ENCODE measurements at regions not wholly inside any gene's neighbourhood (a gene's known extent, or its start where the extent isn't known, plus 50 kb on each side); places are given as distances from the start of the nearest gene placed in this dataset.

DNA sequence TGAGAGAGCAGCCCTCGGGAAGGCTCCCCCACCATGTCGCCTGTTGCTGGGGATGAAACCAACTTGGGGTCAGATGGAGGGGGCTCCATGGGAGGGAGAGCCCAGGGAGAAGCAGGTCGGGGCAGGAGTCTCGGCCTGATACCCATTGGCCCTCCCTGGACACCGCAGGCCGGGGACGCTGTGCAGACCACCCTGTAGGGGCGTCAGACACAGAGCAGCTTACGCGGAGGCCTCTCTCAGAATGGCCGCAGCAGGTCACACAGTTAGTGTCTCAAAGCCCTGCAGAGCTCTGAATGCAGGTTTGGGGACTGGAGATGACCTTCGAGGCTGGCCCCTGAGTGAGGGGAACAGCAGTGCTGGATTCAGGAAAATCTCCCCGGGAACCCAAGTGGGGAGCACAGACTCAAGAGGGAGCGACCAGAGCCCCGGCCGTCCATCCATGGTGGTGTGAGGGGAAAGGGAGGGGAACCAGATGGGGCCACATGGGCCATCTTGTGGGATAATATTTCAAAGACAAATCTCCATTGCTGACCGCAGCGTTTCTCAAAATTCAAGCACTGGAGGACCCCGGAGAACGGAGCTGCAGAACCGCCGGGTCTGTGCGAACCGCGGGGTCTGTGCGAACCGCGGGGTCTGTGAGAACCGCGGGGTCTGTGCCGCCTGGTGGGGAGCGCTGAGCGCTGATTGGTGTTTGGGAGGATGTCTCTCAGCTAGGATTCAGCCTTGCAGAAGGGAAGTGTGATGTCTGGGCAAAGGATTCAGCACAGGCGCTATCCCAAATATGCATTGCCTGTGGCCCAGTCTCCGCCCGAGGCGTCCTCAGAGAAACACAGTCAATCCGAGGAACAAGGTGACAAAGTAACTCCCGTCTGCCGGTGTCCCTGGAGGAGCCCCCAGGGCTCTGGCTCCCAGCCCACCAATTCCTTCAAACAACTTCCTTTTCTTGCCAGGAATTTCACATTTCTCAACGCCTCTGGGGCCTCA, 324.4 kb upstream of the RTL1 start:
- Histone ChIP-seq H3K36me3 (ENCODE audit: control insufficient read depth, insufficient read depth, low read length) (no peaks in the 10 kb centered on the region), H3K9ac (ENCODE audit: low read length) (no peak overlapping the region), H3K4me3 (ENCODE audit: low read length) (no peak overlapping the region), H3K27ac (ENCODE audit: low read depth, low read length) (no peak overlapping the region), H3K27me3 (ENCODE audit: control insufficient read depth, insufficient read depth, low read length) (no peaks in the 10 kb centered on the region), H3K4me1 (ENCODE audit: control insufficient read depth, insufficient read depth, low read length) (peaks cover 6% of the 10 kb centered on the region)

DNA sequence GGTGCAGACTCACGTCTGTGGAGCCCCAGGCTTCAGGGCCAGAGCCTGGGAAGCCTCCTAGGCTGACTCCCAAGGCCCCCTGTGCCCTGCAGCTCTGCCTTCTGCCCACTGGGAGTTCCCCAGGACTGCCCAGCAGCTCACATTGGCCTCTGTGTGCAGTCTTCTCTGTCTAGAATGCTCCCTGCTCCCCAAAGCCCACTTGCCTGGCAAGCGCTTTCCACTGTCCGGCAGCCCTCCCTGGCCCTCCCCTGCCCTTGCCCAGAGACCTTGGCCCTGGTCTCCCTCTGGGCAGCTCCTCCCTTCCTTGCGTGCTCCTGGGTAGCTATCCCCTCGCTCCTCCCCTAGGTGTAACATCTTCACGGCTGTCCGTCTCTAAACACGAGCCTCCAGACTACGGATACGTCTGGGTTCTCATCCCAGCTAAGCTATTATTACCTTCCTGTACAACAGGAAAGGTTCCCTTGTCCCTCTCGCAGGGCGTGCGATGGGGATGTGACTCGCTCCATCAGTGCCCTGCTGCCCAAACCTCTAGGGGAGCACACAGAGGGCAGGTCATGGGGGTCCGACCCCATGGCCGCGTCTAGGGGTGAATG, 325.5 kb upstream of the RTL1 start:
- Histone ChIP-seq H3K27ac (ENCODE audit: low read depth, low read length) (no peak overlapping the region), H3K4me1 (ENCODE audit: control insufficient read depth, insufficient read depth, low read length) (peaks cover 10% of the 10 kb centered on the region), H3K4me3 (ENCODE audit: low read length) (no peak overlapping the region), H3K27me3 (ENCODE audit: control insufficient read depth, insufficient read depth, low read length) (no peaks in the 10 kb centered on the region), H3K9ac (ENCODE audit: low read length) (no peak overlapping the region), H3K36me3 (ENCODE audit: control insufficient read depth, insufficient read depth, low read length) (no peaks in the 10 kb centered on the region)

DNA sequence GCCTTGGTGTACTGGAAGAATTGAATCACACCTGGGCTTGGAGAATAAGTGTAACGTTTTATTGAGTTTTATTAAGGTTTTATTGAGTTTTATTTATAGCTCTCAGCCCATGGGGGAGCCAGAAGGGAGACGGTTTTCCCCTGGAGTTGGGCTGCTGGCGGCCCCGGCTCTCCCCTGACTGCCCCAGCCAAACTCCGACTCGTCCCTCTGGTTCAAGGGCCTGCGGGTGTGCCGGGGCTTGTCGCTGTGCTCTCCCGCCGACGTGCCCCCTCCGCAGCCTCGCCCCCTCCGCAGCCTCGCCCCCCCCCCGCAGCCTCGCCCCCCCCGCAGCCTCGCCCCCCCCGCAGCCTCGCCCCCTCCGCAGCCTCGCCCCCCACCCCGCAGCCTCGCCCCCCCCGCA, 326.1 kb upstream of the RTL1 start:
- Histone ChIP-seq H3K9ac (ENCODE audit: low read length) (no peak overlapping the region), H3K27me3 (ENCODE audit: control insufficient read depth, insufficient read depth, low read length) (no peaks in the 10 kb centered on the region), H3K4me3 (ENCODE audit: low read length) (no peak overlapping the region), H3K27ac (ENCODE audit: low read depth, low read length) (no peak overlapping the region), H3K4me1 (ENCODE audit: control insufficient read depth, insufficient read depth, low read length) (peaks cover 10% of the 10 kb centered on the region), H3K36me3 (ENCODE audit: control insufficient read depth, insufficient read depth, low read length) (no peaks in the 10 kb centered on the region)

DNA sequence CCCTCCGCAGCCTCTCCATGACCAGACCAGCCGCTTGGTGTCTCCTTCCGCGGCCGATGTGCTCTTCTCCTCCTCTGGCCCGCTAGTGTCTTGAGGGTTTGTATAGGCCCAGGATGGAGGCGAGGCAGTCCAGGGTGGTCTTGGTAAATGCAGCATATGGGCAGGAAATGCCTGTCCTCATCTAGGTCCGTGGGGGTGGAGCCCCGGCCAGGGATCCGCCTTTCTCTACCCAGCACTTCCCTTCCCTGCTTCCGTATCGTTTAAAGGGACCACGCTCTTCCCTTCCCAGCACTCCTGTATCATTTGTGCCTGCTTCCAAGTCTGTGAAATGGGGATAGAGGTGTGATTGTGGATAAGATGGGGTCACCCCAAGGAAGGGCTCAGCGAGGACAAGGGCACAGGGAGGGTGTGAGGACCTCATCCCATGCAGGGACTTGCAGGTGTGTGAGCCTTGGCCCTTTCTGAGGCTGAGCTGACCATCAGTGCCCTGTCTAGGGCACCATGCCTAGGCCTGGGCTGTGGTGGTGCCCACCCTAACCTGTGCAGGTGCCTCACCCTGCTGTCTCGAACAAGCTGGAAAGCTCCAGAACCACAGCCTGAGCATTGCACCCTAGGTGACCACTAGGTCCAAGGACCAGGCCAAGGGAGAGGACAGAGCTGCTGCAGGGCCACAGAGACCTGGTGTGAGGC, 326.8 kb upstream of the RTL1 start:
- no peak overlapping the region for H3K4me3 ChIP-seq (ENCODE audit: low read length)

DNA sequence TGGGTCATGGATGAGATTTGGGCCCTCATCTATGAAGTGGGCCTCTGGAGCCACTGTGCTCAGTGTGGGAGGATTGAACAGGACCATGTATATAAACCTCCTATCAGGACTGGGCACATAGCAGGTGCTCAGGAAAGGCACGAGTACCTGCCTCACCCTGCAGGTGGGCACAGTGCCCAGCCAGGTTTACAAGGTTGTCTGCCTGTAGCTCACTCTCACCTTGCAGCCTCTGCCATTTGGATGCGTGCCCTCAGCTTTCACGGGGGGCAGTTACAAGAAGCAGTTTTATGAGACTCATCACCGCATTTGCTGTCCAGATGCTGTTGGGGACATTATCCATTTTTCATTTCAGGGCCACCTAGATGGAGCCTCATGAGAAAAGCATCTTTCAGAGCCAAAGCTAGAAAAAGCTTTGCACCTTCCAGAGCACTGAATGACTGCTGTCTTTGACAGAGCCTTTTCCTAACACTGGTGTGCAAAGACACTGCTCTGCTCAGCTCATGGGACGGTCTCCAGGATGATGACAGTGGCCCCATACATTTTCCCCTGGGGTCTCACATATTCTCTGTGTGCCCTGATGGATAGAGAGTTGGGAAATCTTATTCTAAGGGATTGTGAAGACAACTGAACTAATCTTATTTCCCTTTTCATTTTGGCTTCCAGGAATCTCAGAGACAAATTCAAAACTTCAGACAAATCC, 327.5 kb upstream of the RTL1 start:
- H3K27me3 ChIP-seq (ENCODE audit: control insufficient read depth, insufficient read depth, low read length) = no peaks in the 10 kb centered on the region
- no peaks in the 10 kb centered on the region for H3K36me3 ChIP-seq (ENCODE audit: control insufficient read depth, insufficient read depth, low read length)
- H3K4me1 ChIP-seq (ENCODE audit: control insufficient read depth, insufficient read depth, low read length) = peaks cover 10% of the 10 kb centered on the region
- H3K9ac ChIP-seq (ENCODE audit: low read length) = no peak overlapping the region
- no peak overlapping the region for H3K27ac ChIP-seq (ENCODE audit: low read depth, low read length)
- no peak overlapping the region for H3K4me3 ChIP-seq (ENCODE audit: low read length)

More for the DNA sequence above, 326.8 kb upstream of the RTL1 start:
- Histone ChIP-seq H3K27ac (ENCODE audit: low read depth, low read length) (no peak overlapping the region), H3K4me1 (ENCODE audit: control insufficient read depth, insufficient read depth, low read length) (peaks cover 10% of the 10 kb centered on the region), H3K36me3 (ENCODE audit: control insufficient read depth, insufficient read depth, low read length) (no peaks in the 10 kb centered on the region), H3K27me3 (ENCODE audit: control insufficient read depth, insufficient read depth, low read length) (no peaks in the 10 kb centered on the region), H3K9ac (ENCODE audit: low read length) (no peak overlapping the region)

DNA sequence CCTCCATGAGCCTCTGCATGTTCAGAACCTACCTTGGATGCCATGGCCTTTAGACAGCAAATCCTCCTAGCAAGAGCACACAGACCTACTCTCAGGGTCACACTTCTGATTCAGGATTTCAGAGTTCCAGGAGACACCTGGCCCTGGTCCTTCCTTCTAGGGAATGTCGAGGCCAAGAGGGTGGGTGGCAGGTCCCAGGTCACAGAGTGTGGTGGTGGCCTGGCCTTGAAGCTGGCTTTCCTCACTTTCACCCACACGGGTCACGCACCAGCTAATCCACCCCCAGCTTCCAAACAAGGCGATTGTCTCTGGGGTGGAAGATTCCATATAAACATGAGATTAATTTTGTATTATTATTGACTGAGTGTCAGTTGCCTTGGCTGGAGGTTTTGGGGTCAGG, 328.3 kb upstream of the RTL1 start:
- Histone ChIP-seq H3K4me1 (ENCODE audit: control insufficient read depth, insufficient read depth, low read length) (peaks cover 10% of the 10 kb centered on the region), H3K27me3 (ENCODE audit: control insufficient read depth, insufficient read depth, low read length) (peaks cover 3% of the 10 kb centered on the region), H3K4me3 (ENCODE audit: low read length) (no peak overlapping the region), H3K27ac (ENCODE audit: low read depth, low read length) (no peak overlapping the region), H3K36me3 (ENCODE audit: control insufficient read depth, insufficient read depth, low read length) (no peaks in the 10 kb centered on the region), H3K9ac (ENCODE audit: low read length) (no peak overlapping the region)

DNA sequence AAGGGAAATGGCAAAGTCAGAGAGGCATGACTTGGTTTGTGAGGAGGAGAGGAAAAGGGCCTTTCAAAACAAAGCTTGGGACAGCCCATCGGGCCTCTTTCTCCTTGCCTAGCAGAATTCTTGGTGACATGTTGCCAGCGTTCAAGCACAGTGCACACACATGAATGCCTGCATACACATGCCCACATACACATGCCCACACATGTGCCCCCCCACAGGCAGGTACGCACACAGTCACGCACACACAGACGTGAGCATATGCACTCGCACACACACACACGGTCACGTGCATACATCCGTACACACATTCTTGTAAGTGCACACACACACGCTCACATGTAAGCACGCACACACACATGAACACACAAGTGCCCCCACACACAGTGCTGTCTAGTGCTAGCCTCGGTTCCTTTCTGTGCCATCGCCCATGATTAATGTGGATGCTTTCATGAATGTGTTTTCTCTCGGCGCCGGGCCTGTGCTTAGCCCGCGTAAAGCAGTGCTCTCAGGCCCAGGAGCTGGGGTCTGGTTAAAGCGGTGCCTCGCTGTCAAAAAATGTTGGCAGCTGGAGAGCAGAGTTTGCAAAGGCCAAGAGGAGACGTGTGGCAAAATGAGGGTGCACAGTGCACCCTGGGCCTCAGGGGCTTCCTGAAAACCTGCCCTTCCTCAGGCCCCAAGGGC, 328.8 kb upstream of the DIO3 start:
- Histone ChIP-seq H3K27ac (ENCODE audit: low read depth, low read length) (no peak overlapping the region), H3K4me3 (ENCODE audit: low read length) (no peak overlapping the region), H3K27me3 (ENCODE audit: control insufficient read depth, insufficient read depth, low read length) (peaks cover 3% of the 10 kb centered on the region), H3K36me3 (ENCODE audit: control insufficient read depth, insufficient read depth, low read length) (no peaks in the 10 kb centered on the region), H3K4me1 (ENCODE audit: control insufficient read depth, insufficient read depth, low read length) (peaks cover 10% of the 10 kb centered on the region), H3K9ac (ENCODE audit: low read length) (no peak overlapping the region)

DNA sequence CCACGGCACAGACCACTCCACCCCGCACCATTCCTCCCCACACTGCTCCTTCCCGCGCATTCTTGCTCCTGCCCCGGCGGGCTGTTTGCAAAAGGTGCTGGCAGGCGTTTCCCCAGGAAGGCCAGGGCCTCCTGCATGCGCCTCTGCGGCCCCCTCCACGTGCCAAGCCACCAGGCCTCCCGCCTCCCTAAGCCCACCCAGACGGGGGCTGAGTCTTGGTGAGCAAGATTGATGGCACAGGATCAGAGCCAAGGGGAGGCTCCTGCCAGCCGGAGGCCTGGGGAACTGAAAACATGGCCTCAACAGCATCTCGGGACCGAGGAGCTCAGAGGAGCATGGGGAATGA, 328.3 kb upstream of the DIO3 start:
- Histone ChIP-seq H3K27me3 (ENCODE audit: control insufficient read depth, insufficient read depth, low read length) (peaks cover 3% of the 10 kb centered on the region), H3K4me1 (ENCODE audit: control insufficient read depth, insufficient read depth, low read length) (peaks cover 10% of the 10 kb centered on the region), H3K9ac (ENCODE audit: low read length) (no peak overlapping the region), H3K4me3 (ENCODE audit: low read length) (no peak overlapping the region), H3K27ac (ENCODE audit: low read depth, low read length) (no peak overlapping the region), H3K36me3 (ENCODE audit: control insufficient read depth, insufficient read depth, low read length) (no peaks in the 10 kb centered on the region)

DNA sequence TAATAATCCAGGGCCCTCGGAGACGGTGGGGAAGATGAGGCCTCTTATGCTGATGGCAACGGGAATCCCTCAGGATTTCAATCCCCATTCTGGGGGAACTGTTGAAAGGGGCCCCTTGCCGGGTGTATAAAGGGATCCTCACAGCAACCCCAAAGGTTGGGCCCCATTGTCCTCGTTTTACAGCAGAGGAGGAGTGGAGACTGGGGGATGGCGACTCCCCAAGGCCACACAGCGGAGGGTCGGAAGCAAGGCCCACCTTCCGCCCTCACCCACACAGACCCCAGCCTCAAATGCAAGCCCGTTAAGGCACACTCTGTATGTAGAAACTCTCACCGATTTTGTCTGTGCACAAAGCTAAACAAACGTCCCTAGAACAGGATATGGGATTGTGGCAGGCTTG, 327.9 kb upstream of the DIO3 start:
- Histone ChIP-seq H3K27me3 (ENCODE audit: control insufficient read depth, insufficient read depth, low read length) (peaks cover 3% of the 10 kb centered on the region), H3K4me1 (ENCODE audit: control insufficient read depth, insufficient read depth, low read length) (peaks cover 10% of the 10 kb centered on the region), H3K27ac (ENCODE audit: low read depth, low read length) (no peak overlapping the region), H3K36me3 (ENCODE audit: control insufficient read depth, insufficient read depth, low read length) (no peaks in the 10 kb centered on the region), H3K9ac (ENCODE audit: low read length) (no peak overlapping the region), H3K4me3 (ENCODE audit: low read length) (no peak overlapping the region)

DNA sequence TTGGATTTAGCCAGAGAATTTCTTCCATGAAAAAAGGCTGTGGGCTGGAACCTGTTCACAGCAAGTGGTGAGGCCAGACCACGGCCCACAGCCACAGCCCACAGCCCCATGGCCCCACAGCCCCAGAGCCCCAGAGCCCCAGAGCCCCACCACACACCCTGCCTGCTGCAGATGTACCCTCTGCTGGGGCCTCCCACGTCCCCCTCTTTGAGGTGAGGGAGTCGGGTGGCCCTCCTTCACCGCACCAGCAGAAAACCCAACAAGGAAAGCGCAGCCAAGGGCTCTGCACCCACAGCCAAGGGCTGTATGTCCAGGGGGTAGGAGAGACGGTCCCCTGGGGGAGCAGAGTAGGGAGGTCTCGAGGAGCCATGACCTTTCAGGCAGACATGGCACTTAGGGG, 327.5 kb upstream of the DIO3 start:
- Histone ChIP-seq H3K27ac (ENCODE audit: low read depth, low read length) (no peak overlapping the region), H3K27me3 (ENCODE audit: control insufficient read depth, insufficient read depth, low read length) (peaks cover 3% of the 10 kb centered on the region), H3K4me3 (ENCODE audit: low read length) (no peak overlapping the region), H3K9ac (ENCODE audit: low read length) (no peak overlapping the region), H3K4me1 (ENCODE audit: control insufficient read depth, insufficient read depth, low read length) (peaks cover 10% of the 10 kb centered on the region), H3K36me3 (ENCODE audit: control insufficient read depth, insufficient read depth, low read length) (no peaks in the 10 kb centered on the region)

DNA sequence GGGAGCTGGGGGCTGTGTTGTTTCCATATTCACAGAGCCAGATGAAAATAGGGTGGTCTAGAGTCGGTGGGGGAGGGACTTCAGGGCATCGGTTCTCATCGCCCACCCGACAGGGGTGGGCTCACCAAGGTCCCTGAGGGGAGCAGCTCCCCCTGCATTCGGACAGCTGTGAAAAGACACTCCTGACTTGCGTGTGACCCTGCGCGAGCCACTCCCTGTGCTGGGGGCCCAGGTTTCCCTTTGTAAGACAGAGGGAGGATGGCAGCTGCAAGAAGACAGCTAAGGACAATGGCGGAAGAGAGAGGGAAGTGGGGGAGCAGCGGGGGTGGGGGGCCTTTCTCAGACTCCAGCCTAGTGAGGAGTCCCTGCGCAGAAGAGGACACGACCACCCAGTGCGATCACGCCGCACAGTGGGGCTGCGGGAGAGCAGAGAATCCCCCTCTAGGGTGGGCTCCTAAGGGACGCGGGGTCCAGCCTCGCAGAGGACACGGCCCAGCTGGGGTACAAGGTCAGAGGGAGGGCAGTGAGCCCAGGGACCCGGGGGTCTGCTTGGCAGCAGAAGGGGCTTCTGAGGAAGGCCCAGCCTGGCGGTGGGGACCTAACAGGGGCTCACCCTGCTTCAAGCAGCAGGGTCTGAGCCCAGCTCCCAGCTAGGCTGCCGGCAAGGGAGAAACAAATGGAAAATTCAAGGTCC, 326.9 kb upstream of the DIO3 start:
- Histone ChIP-seq H3K36me3 (ENCODE audit: control insufficient read depth, insufficient read depth, low read length) (no peaks in the 10 kb centered on the region), H3K9ac (ENCODE audit: low read length) (no peak overlapping the region), H3K27me3 (ENCODE audit: control insufficient read depth, insufficient read depth, low read length) (peaks cover 3% of the 10 kb centered on the region), H3K4me3 (ENCODE audit: low read length) (no peak overlapping the region), H3K27ac (ENCODE audit: low read depth, low read length) (no peak overlapping the region), H3K4me1 (ENCODE audit: control insufficient read depth, insufficient read depth, low read length) (peaks cover 10% of the 10 kb centered on the region)
